Urothelium cell line (cell line): ENCODE measurements at regions not wholly inside any gene's neighbourhood (a gene's known extent, or its start where the extent isn't known, plus 50 kb on each side); places are given as distances from the start of the nearest gene placed in this dataset.
"Not testable (repeated sequence)": the region's sequence is repeated elsewhere in the genome, so short reads cannot be mapped to it uniquely, and the experiment has no call there.

Experiments used
- DNase-seq: peaks from one replicate; pipeline ENCODE4 v3.0.0; 2011; ENCODE audit warnings: low spot score, mixed read lengths
- FAIRE-seq: peaks from 2 replicates; lab custom pipeline; 2011; peaks lifted over from hg19 to GRCh38; lab: Jason Lieb, UNC

- FAIRE-seq (no peak), DNase-seq (no peak)
Observed at GRCh38 chr1:38481871-38482826, 377.4 kb downstream of the RRAGC start.

GRCh38 chr1:38479662-38480061 is 379.9 kb downstream of the RRAGC start:
- not testable (repeated sequence) for FAIRE-seq, DNase-seq

- DNase-seq (no peak), FAIRE-seq (no peak)
Observed at GRCh38 chr1:38477811-38478210, 381.8 kb downstream of the RRAGC start.

GRCh38 chr1:38476850-38477178 is 382.8 kb downstream of the RRAGC start:
- DNase-seq: no peak
- no peak for FAIRE-seq

GRCh38 chr1:38476111-38476849 is 383.3 kb downstream of the RRAGC start:
- no peak for FAIRE-seq
- no peak for DNase-seq

GRCh38 chr1:38475624-38476005 is 384.0 kb downstream of the RRAGC start:
- DNase-seq: no peak
- no peak for FAIRE-seq

GRCh38 chr1:38474738-38475623 is 384.6 kb downstream of the RRAGC start:
- DNase-seq: no peak
- FAIRE-seq: no peak

GRCh38 chr1:38466487-38466886 is 393.1 kb downstream of the RRAGC start:
- DNase-seq (no peak), FAIRE-seq (no peak)

- DNase-seq (no peak), FAIRE-seq (no peak)
Observed at GRCh38 chr1:38465460-38465859, 394.1 kb downstream of the RRAGC start.

- DNase-seq (no peak), FAIRE-seq (no peak)
Observed at GRCh38 chr1:38464071-38464661, 395.4 kb downstream of the RRAGC start.

GRCh38 chr1:38463074-38463473 is 396.5 kb downstream of the RRAGC start:
- FAIRE-seq (no peak), DNase-seq (no peak)

- DNase-seq: no peak
Observed at GRCh38 chr1:38456531-38456876, 403.1 kb downstream of the RRAGC start.

GRCh38 chr1:38455829-38456530 is 403.6 kb downstream of the RRAGC start:
- no peak for FAIRE-seq
- no peak for DNase-seq

More at GRCh38 chr1:38456531-38456876, 403.1 kb downstream of the RRAGC start:
- no peak for FAIRE-seq

GRCh38 chr1:38454749-38455441 is 404.7 kb downstream of the RRAGC start:
- FAIRE-seq (no peak), DNase-seq (no peak)

- DNase-seq (no peak), FAIRE-seq (no peak)
Observed at GRCh38 chr1:38454236-38454635, 405.3 kb downstream of the RRAGC start.

- no peak for FAIRE-seq
- DNase-seq: no peak
Observed at GRCh38 chr1:38452246-38452645, 405.7 kb upstream of the POU3F1 start.

- DNase-seq (peak; percentile 82), FAIRE-seq (no peak)
Observed at GRCh38 chr1:38451541-38451993, 405.0 kb upstream of the POU3F1 start.

GRCh38 chr1:38448893-38449292 is 402.3 kb upstream of the POU3F1 start:
- FAIRE-seq: no peak
- DNase-seq: no peak

- FAIRE-seq (peak; percentile 44), DNase-seq (no peak)
Observed at GRCh38 chr1:38446936-38447335, 400.3 kb upstream of the POU3F1 start.
